GM23338 (cell line): ENCODE measurements at regions not wholly inside any gene's neighbourhood (a gene's known extent, or its start where the extent isn't known, plus 50 kb on each side); places are given as distances from the start of the nearest gene placed in this dataset.

ENCODE experiments used
- CREB1 ChIP-seq: fragments of 250-450 bp; sonication (Bioruptor Pico); IDR thresholded peaks from 2 replicates; pipeline ENCODE4 v1.5.0; 2020; ENCODE audit warnings: low read depth, mild to moderate bottlenecking, moderate library complexity
- EZH2 ChIP-seq: fragments of 200-600 bp; sonication (generic); IDR thresholded peaks from one replicate; pipeline ENCODE4 v1.8.0; 2017; ENCODE audit warnings: antibody characterized with exemption, mild to moderate bottlenecking, low read depth; ENCODE audit not compliant: unreplicated experiment
- EZH2phosphoT487 ChIP-seq: fragments of 200-600 bp; sonication (generic); IDR thresholded peaks from one replicate; pipeline ENCODE4 v1.8.1; 2018; ENCODE audit warnings: antibody characterized with exemption; ENCODE audit not compliant: unreplicated experiment
- JUNB ChIP-seq: IDR thresholded peaks from one replicate; pipeline ENCODE4 v1.6.1; 2016; ENCODE audit warnings: antibody characterized with exemption; ENCODE audit not compliant: unreplicated experiment
- NANOG ChIP-seq: IDR thresholded peaks from 2 replicates; pipeline ENCODE4 v1.6.1; 2016; ENCODE audit warnings: antibody characterized with exemption, borderline replicate concordance
- POLR2AphosphoS5 ChIP-seq: IDR thresholded peaks from 2 replicates; pipeline ENCODE4 v1.6.1; 2016; ENCODE audit warnings: antibody characterized with exemption, low read depth
- STAT1 ChIP-seq: IDR thresholded peaks from one replicate; pipeline ENCODE4 v1.6.1; 2016; ENCODE audit warnings: antibody characterized with exemption; ENCODE audit not compliant: unreplicated experiment
- ZNF114 ChIP-seq: fragments of 250-450 bp; sonication (Bioruptor Pico); IDR thresholded peaks from 2 replicates; pipeline ENCODE4 v1.5.0; 2020; ENCODE audit warnings: mild to moderate bottlenecking, moderate library complexity
- ZNF331 ChIP-seq: fragments of 250-450 bp; sonication (Bioruptor Pico); IDR thresholded peaks from 2 replicates; pipeline ENCODE4 v1.5.0; 2020; ENCODE audit warnings: low read depth, mild to moderate bottlenecking, moderate library complexity
- TF ChIP-seq, protein P1 (sequence below), 2 experiments: fragments of 200-600 bp in 1 of 2; sonication (generic) in 1 of 2; conservative IDR thresholded peaks; 2 replicates each; pipeline versions ENCODE4 v1.5.1 to v1.6.1; 2016 to 2017; ENCODE audit warnings: antibody characterized with exemption in 2 of 2, low read depth in 2 of 2, mild to moderate bottlenecking in 2 of 2, moderate library complexity in 1 of 2
- TF ChIP-seq, protein P2 (sequence below): IDR thresholded peaks from one replicate; pipeline ENCODE4 v1.6.1; 2018; ENCODE audit warnings: antibody characterized with exemption; ENCODE audit not compliant: unreplicated experiment
- TF ChIP-seq, protein P3 (sequence below): IDR thresholded peaks from 2 replicates; pipeline ENCODE4 v1.6.1; 2016; ENCODE audit warnings: antibody characterized with exemption
- TF ChIP-seq, protein P4 (sequence below): fragments of 250-450 bp; sonication (Bioruptor Pico); IDR thresholded peaks from 2 replicates; pipeline ENCODE4 v1.5.0; 2020; ENCODE audit warnings: mild to moderate bottlenecking, moderate library complexity

DNA sequence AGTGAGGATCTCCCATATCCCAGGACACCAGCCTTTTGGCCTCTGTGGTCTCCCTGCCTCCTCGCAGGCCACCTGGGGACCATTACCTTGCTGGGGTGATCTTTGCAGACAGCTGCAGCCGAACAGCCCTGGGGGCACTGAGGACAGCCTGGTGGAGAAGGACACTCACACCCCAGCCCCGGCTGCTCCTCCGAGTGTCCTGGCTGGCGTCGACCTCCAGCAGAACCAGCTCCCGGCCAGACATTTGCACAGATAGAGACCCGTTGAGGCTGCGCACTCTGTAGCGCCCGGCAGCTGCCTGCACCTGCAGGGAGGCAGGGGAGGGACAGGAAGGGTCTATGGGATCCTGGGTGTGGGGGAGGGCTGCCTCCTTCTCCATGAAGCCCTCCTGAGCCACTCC, 90.3 kb downstream of the RMI2 start:
- TF ChIP-seq, protein P1, sequence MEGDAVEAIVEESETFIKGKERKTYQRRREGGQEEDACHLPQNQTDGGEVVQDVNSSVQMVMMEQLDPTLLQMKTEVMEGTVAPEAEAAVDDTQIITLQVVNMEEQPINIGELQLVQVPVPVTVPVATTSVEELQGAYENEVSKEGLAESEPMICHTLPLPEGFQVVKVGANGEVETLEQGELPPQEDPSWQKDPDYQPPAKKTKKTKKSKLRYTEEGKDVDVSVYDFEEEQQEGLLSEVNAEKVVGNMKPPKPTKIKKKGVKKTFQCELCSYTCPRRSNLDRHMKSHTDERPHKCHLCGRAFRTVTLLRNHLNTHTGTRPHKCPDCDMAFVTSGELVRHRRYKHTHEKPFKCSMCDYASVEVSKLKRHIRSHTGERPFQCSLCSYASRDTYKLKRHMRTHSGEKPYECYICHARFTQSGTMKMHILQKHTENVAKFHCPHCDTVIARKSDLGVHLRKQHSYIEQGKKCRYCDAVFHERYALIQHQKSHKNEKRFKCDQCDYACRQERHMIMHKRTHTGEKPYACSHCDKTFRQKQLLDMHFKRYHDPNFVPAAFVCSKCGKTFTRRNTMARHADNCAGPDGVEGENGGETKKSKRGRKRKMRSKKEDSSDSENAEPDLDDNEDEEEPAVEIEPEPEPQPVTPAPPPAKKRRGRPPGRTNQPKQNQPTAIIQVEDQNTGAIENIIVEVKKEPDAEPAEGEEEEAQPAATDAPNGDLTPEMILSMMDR (conservative IDR thresholded peaks at IDR 0.05; ENCODE audit: low read depth in 2 of 2) = no peak
- TF ChIP-seq EZH2phosphoT487 (no peak), POLR2AphosphoS5 (no peak), ZNF331 (CRISPR knock-in tag) (no peak), CREB1 (CRISPR knock-in tag) (no peak), EZH2 (no peak), JUNB (no peak), STAT1 (no peak), NANOG (no peak), ZNF114 (no peak)
- TF ChIP-seq, protein P2, sequence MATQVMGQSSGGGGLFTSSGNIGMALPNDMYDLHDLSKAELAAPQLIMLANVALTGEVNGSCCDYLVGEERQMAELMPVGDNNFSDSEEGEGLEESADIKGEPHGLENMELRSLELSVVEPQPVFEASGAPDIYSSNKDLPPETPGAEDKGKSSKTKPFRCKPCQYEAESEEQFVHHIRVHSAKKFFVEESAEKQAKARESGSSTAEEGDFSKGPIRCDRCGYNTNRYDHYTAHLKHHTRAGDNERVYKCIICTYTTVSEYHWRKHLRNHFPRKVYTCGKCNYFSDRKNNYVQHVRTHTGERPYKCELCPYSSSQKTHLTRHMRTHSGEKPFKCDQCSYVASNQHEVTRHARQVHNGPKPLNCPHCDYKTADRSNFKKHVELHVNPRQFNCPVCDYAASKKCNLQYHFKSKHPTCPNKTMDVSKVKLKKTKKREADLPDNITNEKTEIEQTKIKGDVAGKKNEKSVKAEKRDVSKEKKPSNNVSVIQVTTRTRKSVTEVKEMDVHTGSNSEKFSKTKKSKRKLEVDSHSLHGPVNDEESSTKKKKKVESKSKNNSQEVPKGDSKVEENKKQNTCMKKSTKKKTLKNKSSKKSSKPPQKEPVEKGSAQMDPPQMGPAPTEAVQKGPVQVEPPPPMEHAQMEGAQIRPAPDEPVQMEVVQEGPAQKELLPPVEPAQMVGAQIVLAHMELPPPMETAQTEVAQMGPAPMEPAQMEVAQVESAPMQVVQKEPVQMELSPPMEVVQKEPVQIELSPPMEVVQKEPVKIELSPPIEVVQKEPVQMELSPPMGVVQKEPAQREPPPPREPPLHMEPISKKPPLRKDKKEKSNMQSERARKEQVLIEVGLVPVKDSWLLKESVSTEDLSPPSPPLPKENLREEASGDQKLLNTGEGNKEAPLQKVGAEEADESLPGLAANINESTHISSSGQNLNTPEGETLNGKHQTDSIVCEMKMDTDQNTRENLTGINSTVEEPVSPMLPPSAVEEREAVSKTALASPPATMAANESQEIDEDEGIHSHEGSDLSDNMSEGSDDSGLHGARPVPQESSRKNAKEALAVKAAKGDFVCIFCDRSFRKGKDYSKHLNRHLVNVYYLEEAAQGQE = no peak
- TF ChIP-seq, protein P3, sequence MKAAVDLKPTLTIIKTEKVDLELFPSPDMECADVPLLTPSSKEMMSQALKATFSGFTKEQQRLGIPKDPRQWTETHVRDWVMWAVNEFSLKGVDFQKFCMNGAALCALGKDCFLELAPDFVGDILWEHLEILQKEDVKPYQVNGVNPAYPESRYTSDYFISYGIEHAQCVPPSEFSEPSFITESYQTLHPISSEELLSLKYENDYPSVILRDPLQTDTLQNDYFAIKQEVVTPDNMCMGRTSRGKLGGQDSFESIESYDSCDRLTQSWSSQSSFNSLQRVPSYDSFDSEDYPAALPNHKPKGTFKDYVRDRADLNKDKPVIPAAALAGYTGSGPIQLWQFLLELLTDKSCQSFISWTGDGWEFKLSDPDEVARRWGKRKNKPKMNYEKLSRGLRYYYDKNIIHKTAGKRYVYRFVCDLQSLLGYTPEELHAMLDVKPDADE = no peak
- TF ChIP-seq, protein P4, sequence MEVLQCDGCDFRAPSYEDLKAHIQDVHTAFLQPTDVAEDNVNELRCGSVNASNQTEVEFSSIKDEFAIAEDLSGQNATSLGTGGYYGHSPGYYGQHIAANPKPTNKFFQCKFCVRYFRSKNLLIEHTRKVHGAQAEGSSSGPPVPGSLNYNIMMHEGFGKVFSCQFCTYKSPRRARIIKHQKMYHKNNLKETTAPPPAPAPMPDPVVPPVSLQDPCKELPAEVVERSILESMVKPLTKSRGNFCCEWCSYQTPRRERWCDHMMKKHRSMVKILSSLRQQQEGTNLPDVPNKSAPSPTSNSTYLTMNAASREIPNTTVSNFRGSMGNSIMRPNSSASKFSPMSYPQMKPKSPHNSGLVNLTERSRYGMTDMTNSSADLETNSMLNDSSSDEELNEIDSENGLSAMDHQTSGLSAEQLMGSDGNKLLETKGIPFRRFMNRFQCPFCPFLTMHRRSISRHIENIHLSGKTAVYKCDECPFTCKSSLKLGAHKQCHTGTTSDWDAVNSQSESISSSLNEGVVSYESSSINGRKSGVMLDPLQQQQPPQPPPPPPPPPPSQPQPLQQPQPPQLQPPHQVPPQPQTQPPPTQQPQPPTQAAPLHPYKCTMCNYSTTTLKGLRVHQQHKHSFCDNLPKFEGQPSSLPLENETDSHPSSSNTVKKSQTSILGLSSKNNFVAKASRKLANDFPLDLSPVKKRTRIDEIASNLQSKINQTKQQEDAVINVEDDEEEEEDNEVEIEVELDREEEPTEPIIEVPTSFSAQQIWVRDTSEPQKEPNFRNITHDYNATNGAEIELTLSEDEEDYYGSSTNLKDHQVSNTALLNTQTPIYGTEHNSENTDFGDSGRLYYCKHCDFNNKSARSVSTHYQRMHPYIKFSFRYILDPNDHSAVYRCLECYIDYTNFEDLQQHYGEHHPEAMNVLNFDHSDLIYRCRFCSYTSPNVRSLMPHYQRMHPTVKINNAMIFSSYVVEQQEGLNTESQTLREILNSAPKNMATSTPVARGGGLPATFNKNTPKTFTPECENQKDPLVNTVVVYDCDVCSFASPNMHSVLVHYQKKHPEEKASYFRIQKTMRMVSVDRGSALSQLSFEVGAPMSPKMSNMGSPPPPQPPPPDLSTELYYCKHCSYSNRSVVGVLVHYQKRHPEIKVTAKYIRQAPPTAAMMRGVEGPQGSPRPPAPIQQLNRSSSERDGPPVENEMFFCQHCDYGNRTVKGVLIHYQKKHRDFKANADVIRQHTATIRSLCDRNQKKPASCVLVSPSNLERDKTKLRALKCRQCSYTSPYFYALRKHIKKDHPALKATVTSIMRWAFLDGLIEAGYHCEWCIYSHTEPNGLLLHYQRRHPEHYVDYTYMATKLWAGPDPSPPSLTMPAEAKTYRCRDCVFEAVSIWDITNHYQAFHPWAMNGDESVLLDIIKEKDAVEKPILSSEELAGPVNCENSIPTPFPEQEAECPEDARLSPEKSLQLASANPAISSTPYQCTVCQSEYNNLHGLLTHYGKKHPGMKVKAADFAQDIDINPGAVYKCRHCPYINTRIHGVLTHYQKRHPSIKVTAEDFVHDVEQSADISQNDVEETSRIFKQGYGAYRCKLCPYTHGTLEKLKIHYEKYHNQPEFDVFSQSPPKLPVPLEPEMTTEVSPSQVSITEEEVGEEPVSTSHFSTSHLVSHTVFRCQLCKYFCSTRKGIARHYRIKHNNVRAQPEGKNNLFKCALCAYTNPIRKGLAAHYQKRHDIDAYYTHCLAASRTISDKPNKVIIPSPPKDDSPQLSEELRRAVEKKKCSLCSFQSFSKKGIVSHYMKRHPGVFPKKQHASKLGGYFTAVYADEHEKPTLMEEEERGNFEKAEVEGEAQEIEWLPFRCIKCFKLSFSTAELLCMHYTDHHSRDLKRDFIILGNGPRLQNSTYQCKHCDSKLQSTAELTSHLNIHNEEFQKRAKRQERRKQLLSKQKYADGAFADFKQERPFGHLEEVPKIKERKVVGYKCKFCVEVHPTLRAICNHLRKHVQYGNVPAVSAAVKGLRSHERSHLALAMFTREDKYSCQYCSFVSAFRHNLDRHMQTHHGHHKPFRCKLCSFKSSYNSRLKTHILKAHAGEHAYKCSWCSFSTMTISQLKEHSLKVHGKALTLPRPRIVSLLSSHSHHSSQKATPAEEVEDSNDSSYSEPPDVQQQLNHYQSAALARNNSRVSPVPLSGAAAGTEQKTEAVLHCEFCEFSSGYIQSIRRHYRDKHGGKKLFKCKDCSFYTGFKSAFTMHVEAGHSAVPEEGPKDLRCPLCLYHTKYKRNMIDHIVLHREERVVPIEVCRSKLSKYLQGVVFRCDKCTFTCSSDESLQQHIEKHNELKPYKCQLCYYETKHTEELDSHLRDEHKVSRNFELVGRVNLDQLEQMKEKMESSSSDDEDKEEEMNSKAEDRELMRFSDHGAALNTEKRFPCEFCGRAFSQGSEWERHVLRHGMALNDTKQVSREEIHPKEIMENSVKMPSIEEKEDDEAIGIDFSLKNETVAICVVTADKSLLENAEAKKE (CRISPR knock-in tag) = no peak
